ENCODE measurements at regions not wholly inside any gene's neighbourhood (a gene's known extent, or its start where the extent isn't known, plus 50 kb on each side); places are given as distances from the start of the nearest gene placed in this dataset.

DNA sequence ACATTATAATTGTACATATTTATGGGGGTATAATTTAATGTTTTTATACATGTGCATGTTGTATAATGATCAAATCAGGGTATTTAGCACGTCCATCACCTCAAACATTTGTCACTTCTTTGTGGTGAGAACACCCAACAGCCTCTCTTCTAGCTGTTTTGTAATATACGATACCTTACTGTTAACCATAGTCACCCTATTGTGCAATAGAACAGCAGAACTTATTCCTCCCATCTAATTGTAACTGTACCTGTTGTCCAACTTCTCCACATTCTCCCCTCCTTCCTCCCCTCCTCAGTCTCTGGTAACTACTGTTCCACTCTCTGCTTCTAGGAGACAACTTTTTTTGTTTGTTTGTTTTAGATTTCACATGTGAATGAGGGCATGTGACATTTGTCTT, 197.0 kb upstream of the PKP2 start:
- TF ChIP-seq EP300 (IDR thresholded peaks at IDR 0.05; ENCODE audit: borderline replicate concordance), result no peak
- TF ChIP-seq, protein P1, sequence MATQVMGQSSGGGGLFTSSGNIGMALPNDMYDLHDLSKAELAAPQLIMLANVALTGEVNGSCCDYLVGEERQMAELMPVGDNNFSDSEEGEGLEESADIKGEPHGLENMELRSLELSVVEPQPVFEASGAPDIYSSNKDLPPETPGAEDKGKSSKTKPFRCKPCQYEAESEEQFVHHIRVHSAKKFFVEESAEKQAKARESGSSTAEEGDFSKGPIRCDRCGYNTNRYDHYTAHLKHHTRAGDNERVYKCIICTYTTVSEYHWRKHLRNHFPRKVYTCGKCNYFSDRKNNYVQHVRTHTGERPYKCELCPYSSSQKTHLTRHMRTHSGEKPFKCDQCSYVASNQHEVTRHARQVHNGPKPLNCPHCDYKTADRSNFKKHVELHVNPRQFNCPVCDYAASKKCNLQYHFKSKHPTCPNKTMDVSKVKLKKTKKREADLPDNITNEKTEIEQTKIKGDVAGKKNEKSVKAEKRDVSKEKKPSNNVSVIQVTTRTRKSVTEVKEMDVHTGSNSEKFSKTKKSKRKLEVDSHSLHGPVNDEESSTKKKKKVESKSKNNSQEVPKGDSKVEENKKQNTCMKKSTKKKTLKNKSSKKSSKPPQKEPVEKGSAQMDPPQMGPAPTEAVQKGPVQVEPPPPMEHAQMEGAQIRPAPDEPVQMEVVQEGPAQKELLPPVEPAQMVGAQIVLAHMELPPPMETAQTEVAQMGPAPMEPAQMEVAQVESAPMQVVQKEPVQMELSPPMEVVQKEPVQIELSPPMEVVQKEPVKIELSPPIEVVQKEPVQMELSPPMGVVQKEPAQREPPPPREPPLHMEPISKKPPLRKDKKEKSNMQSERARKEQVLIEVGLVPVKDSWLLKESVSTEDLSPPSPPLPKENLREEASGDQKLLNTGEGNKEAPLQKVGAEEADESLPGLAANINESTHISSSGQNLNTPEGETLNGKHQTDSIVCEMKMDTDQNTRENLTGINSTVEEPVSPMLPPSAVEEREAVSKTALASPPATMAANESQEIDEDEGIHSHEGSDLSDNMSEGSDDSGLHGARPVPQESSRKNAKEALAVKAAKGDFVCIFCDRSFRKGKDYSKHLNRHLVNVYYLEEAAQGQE (IDR thresholded peaks at IDR 0.05; ENCODE audit: low read depth), result no peak
- TF ChIP-seq, protein P2, sequence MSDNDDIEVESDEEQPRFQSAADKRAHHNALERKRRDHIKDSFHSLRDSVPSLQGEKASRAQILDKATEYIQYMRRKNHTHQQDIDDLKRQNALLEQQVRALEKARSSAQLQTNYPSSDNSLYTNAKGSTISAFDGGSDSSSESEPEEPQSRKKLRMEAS (IDR thresholded peaks at IDR 0.05), result no peak
- no peak for TF ChIP-seq YY1 (IDR thresholded peaks at IDR 0.05; ENCODE audit: low read depth)
- no peak for TF ChIP-seq CREB1 (IDR thresholded peaks at IDR 0.05; ENCODE audit: low read depth)
- TF ChIP-seq, protein P3, sequence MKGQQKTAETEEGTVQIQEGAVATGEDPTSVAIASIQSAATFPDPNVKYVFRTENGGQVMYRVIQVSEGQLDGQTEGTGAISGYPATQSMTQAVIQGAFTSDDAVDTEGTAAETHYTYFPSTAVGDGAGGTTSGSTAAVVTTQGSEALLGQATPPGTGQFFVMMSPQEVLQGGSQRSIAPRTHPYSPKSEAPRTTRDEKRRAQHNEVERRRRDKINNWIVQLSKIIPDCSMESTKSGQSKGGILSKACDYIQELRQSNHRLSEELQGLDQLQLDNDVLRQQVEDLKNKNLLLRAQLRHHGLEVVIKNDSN (IDR thresholded peaks at IDR 0.05), result no peak
- TF ChIP-seq FOXM1 (IDR thresholded peaks at IDR 0.05; ENCODE audit: borderline replicate concordance, low read depth), result no peak
- no peak for TF ChIP-seq EGR1 (IDR thresholded peaks at IDR 0.05)
